HG02759 (cell line): ENCODE measurements at regions not wholly inside any gene's neighbourhood (a gene's known extent, or its start where the extent isn't known, plus 50 kb on each side); places are given as distances from the start of the nearest gene placed in this dataset.
"Not testable (repeated sequence)": the region's sequence is repeated elsewhere in the genome, so short reads cannot be mapped to it uniquely, and the experiment has no call there.

Experiments
- ATAC-seq: cut with Tn5 transposase; IDR thresholded peaks from one replicate; pipeline ENCODE4 v1.9.1; 2021; ENCODE audit warnings: mild to moderate bottlenecking, moderate library complexity; ENCODE audit not compliant: unreplicated experiment

- ATAC-seq = no peak
Observed at GRCh38 chr9:87392086-87392485, 105.6 kb upstream of the DAPK1 start.

GRCh38 chr9:87393706-87394230 lies 103.9 kb upstream of the DAPK1 start:
- ATAC-seq = no peak

GRCh38 chr9:87395804-87396479 lies 101.7 kb upstream of the DAPK1 start:
- ATAC-seq = no peak

GRCh38 chr9:87401681-87402080 lies 96.0 kb upstream of the DAPK1 start:
- no peak for ATAC-seq

GRCh38 chr9:87402537-87402936 lies 95.1 kb upstream of the DAPK1 start:
- no peak for ATAC-seq

GRCh38 chr9:87405677-87406542 lies 91.8 kb upstream of the DAPK1 start:
- ATAC-seq = no peak

GRCh38 chr9:87406543-87407166 lies 91.0 kb upstream of the DAPK1 start:
- ATAC-seq = no peak

- not testable (repeated sequence) for ATAC-seq
Observed at GRCh38 chr9:87410047-87411005, 87.3 kb upstream of the DAPK1 start.

GRCh38 chr9:87420884-87421283 lies 76.8 kb upstream of the DAPK1 start:
- no peak for ATAC-seq

GRCh38 chr9:87421734-87422133 lies 75.9 kb upstream of the DAPK1 start:
- ATAC-seq = no peak

- ATAC-seq = no peak
Observed at GRCh38 chr9:87422999-87423398, 74.7 kb upstream of the DAPK1 start.

GRCh38 chr9:87423885-87424284 lies 73.8 kb upstream of the DAPK1 start:
- ATAC-seq = not testable (repeated sequence)

- ATAC-seq = no peak
Observed at GRCh38 chr9:87425202-87425601, 72.5 kb upstream of the DAPK1 start.

GRCh38 chr9:87427851-87428506 lies 69.7 kb upstream of the DAPK1 start:
- no peak for ATAC-seq

- no peak for ATAC-seq
Observed at GRCh38 chr9:87428659-87429058, 69.0 kb upstream of the DAPK1 start.

- no peak for ATAC-seq
Observed at GRCh38 chr9:87431837-87432236, 65.8 kb upstream of the DAPK1 start.

GRCh38 chr9:87433853-87434252 lies 63.8 kb upstream of the DAPK1 start:
- no peak for ATAC-seq

- ATAC-seq = no peak
Observed at GRCh38 chr9:87434366-87434765, 63.3 kb upstream of the DAPK1 start.

GRCh38 chr9:87435189-87435880 lies 62.3 kb upstream of the DAPK1 start:
- ATAC-seq = no peak
